Islet precursor cell (in vitro differentiated cells): ENCODE measurements at regions not wholly inside any gene's neighbourhood (a gene's known extent, or its start where the extent isn't known, plus 50 kb on each side); places are given as distances from the start of the nearest gene placed in this dataset.

ENCODE experiments used
- DNase-seq: peaks from one replicate; pipeline ENCODE4 v3.0.0-alpha.2; 2018

- no peak for DNase-seq
Measured at GRCh38 chr9:84136119-84136868, 155.7 kb downstream of the RMI1 start.

GRCh38 chr9:84137968-84138367 is 157.4 kb downstream of the RMI1 start:
- no peak for DNase-seq

- DNase-seq = no peak
Measured at GRCh38 chr9:84138541-84138940, 157.9 kb downstream of the RMI1 start.

GRCh38 chr9:84139296-84140070 is 158.9 kb downstream of the RMI1 start:
- DNase-seq = no peak

- peak; percentile 55 for DNase-seq
Measured at GRCh38 chr9:84140535-84141101, 160.0 kb downstream of the RMI1 start.

- DNase-seq = no peak
Measured at GRCh38 chr9:84141741-84142370, 161.3 kb downstream of the RMI1 start.

GRCh38 chr9:84145031-84145430 is 164.4 kb downstream of the RMI1 start:
- DNase-seq = no peak

GRCh38 chr9:84145780-84146179 is 165.2 kb downstream of the RMI1 start:
- no peak for DNase-seq

GRCh38 chr9:84146893-84147710 is 166.5 kb downstream of the RMI1 start:
- DNase-seq = no peak

GRCh38 chr9:84151236-84151635 is 170.6 kb downstream of the RMI1 start:
- no peak for DNase-seq

GRCh38 chr9:84151640-84152039 is 171.0 kb downstream of the RMI1 start:
- no peak for DNase-seq

GRCh38 chr9:84152204-84152603 is 171.6 kb downstream of the RMI1 start:
- DNase-seq = no peak

- no peak for DNase-seq
Measured at GRCh38 chr9:84153885-84154284, 173.3 kb downstream of the RMI1 start.

- no peak for DNase-seq
Measured at GRCh38 chr9:84154320-84154719, 173.7 kb downstream of the RMI1 start.

- DNase-seq = no peak
Measured at GRCh38 chr9:84163052-84163650, 177.4 kb downstream of the SLC28A3 start.

- DNase-seq = no peak
Measured at GRCh38 chr9:84166891-84167290, 173.7 kb downstream of the SLC28A3 start.

- no peak for DNase-seq
Measured at GRCh38 chr9:84169240-84169639, 171.3 kb downstream of the SLC28A3 start.

- peak; percentile 93 for DNase-seq
Measured at GRCh38 chr9:84170521-84171141, 169.9 kb downstream of the SLC28A3 start.

- DNase-seq = no peak
Measured at GRCh38 chr9:84173961-84174360, 166.6 kb downstream of the SLC28A3 start.

GRCh38 chr9:84174486-84174885 is 166.1 kb downstream of the SLC28A3 start:
- no peak for DNase-seq

- no peak for DNase-seq
Measured at GRCh38 chr9:84177407-84177806, 163.2 kb downstream of the SLC28A3 start.

- no peak for DNase-seq
Measured at GRCh38 chr9:84179531-84179930, 161.0 kb downstream of the SLC28A3 start.
